Activated CD4-positive, alpha-beta T cell treated with anti-CD3 and anti-CD28 coated beads for 36 hours (primary cell): ENCODE measurements at regions not wholly inside any gene's neighbourhood (a gene's known extent, or its start where the extent isn't known, plus 50 kb on each side); places are given as distances from the start of the nearest gene placed in this dataset.

ENCODE experiments used
- ATAC-seq: fragments of 200-7000 bp; cut with Tn5 transposase; one replicate; pipeline ENCODE4 v1.10.0; 2021; ENCODE audit warnings: mild to moderate bottlenecking, moderate library complexity
- CTCF ChIA-PET: fragments of 350-600 bp; sonication (Branson Sonifier 250); formaldehyde crosslinking; loops from one replicate; lab custom pipeline; 2021; ENCODE audit warnings: antibody characterized with exemption; lab: Charles Lee
- POLR2A ChIA-PET: fragments of 350-600 bp; sonication (Branson Sonifier 250); formaldehyde crosslinking; loops from one replicate; lab custom pipeline; 2021; ENCODE audit warnings: antibody characterized with exemption, inconsistent platforms; lab: Charles Lee
- DNase-seq: peaks from one replicate; pipeline ENCODE4 v3.0.0-alpha.2; 2020
- H3K27ac Mint-ChIP-seq: one replicate; pipeline ENCODE4 v1.8.0; 2021; ENCODE audit warnings: mixed read lengths
- H3K27me3 Mint-ChIP-seq: one replicate; pipeline ENCODE4 v1.8.0; 2021; ENCODE audit warnings: mixed read lengths
- H3K36me3 Mint-ChIP-seq: one replicate; pipeline ENCODE4 v1.8.0; 2021; ENCODE audit warnings: low read depth, mixed read lengths
- H3K4me1 Mint-ChIP-seq: one replicate; pipeline ENCODE4 v1.8.0; 2021; ENCODE audit warnings: mixed read lengths
- H3K4me3 Mint-ChIP-seq: one replicate; pipeline ENCODE4 v1.8.0; 2021; ENCODE audit warnings: mild to moderate bottlenecking, moderate library complexity, mixed read lengths
- H3K9me3 Mint-ChIP-seq: one replicate; pipeline ENCODE4 v1.8.0; 2021; ENCODE audit warnings: low read depth, mixed read lengths
- intact Hi-C, 2 experiments: fragments of 100-400 bp; cut with DNase I in 1 of 2; cut with micrococcal nuclease in 1 of 2; formaldehyde crosslinking; loops; one replicate each; pipeline versions ENCODE4 v1.14.2 to v1.15.1; 2022 to 2024; cut with DNase I, micrococcal nuclease

- Mint-ChIP-seq H3K27me3 (peaks cover 11% of the 10 kb centered on the region), H3K4me3 (no peak overlapping the region), H3K36me3 (no peaks in the 10 kb centered on the region), H3K4me1 (peaks cover 55% of the 10 kb centered on the region), H3K27ac (no peak overlapping the region), H3K9me3 (no peaks in the 10 kb centered on the region)
- DNase-seq (no peak), ATAC-seq (no peak)
- ChIA-PET POLR2A (no interaction called here), CTCF (interaction anchor here (0.6 to 1.7 kb wide), 4 partner anchors 9 to 345 kb away, joined by 3 to 12 read pairs (median 4); no protein-coding TSS in a partner anchor)
- intact Hi-C loops: loop anchor here in 1 of 2 experiments (1.0 kb wide), 1 partner anchor 7 kb away; no protein-coding TSS in a partner anchor
These were observed 267.3 kb downstream of the UACA start for GRCh38 chr15:70495991-70496599.

GRCh38 chr15:70494852-70495571 lies 268.3 kb downstream of the UACA start:
- peaks cover 12% of the 10 kb centered on the region for H3K27me3 Mint-ChIP-seq
- ChIA-PET CTCF (interaction anchor here (0.5 to 0.7 kb wide), 3 partner anchors 17 to 35 kb away, joined by 3 to 4 read pairs (median 3); no protein-coding TSS in a partner anchor), POLR2A (interaction anchor here (0.6 to 0.7 kb wide), 2 partner anchors 10 to 33 kb away, joined by 4 to 9 read pairs; no protein-coding TSS in a partner anchor)
- no peaks in the 10 kb centered on the region for H3K36me3 Mint-ChIP-seq
- DNase-seq (peak; percentile 79), ATAC-seq (peak; percentile 54)
- H3K9me3 Mint-ChIP-seq: no peaks in the 10 kb centered on the region
- no peak overlapping the region for H3K4me3 Mint-ChIP-seq
- intact Hi-C loops: loop anchor here (1.0 to 5.0 kb wide), 3 partner anchors 8 to 193 kb away; no protein-coding TSS in a partner anchor
- peaks cover 63% of the 10 kb centered on the region for H3K4me1 Mint-ChIP-seq
- H3K27ac Mint-ChIP-seq: peak overlapping the region; percentile 68

GRCh38 chr15:70494517-70494851 lies 268.9 kb downstream of the UACA start:
- Mint-ChIP-seq H3K36me3 (no peaks in the 10 kb centered on the region), H3K27me3 (peaks cover 12% of the 10 kb centered on the region), H3K4me3 (no peak overlapping the region), H3K9me3 (no peaks in the 10 kb centered on the region), H3K27ac (peak overlapping the region; percentile 22), H3K4me1 (peaks cover 63% of the 10 kb centered on the region)
- no peak for ATAC-seq
- ChIA-PET CTCF (no interaction called here), POLR2A (no interaction called here)
- no peak for DNase-seq
- intact Hi-C loops: loop anchor here in 1 of 2 experiments (5.0 kb wide), 2 partner anchors 53 to 192 kb away; no protein-coding TSS in a partner anchor

GRCh38 chr15:70493787-70494516 lies 269.4 kb downstream of the UACA start:
- intact Hi-C loops: loop anchor here (1.0 to 5.0 kb wide), 8 partner anchors 10 to 1025 kb away; no protein-coding TSS in a partner anchor
- ChIA-PET POLR2A (no interaction called here), CTCF (no interaction called here)
- Mint-ChIP-seq H3K27ac (peak overlapping the region; percentile 88), H3K36me3 (no peaks in the 10 kb centered on the region), H3K4me3 (no peak overlapping the region), H3K4me1 (peaks cover 63% of the 10 kb centered on the region), H3K9me3 (no peaks in the 10 kb centered on the region), H3K27me3 (peaks cover 14% of the 10 kb centered on the region)
- no peak for ATAC-seq
- peak; percentile 39 for DNase-seq

GRCh38 chr15:70493376-70493775 lies 270.0 kb downstream of the UACA start:
- intact Hi-C loops: loop anchor here (1.0 to 5.0 kb wide), 8 partner anchors 11 to 1025 kb away; no protein-coding TSS in a partner anchor
- no peaks in the 10 kb centered on the region for H3K36me3 Mint-ChIP-seq
- no peaks in the 10 kb centered on the region for H3K9me3 Mint-ChIP-seq
- H3K27ac Mint-ChIP-seq: peak overlapping the region; percentile 88
- ATAC-seq (no peak), DNase-seq (no peak)
- CTCF ChIA-PET: interaction anchor here (1.1 to 2.5 kb wide), 3 partner anchors 16 to 35 kb away, joined by 3 to 8 read pairs (median 6); no protein-coding TSS in a partner anchor
- peaks cover 18% of the 10 kb centered on the region for H3K27me3 Mint-ChIP-seq
- H3K4me3 Mint-ChIP-seq: no peak overlapping the region
- H3K4me1 Mint-ChIP-seq: peaks cover 63% of the 10 kb centered on the region
- POLR2A ChIA-PET: no interaction called here

GRCh38 chr15:70492240-70493177 lies 270.8 kb downstream of the UACA start:
- ATAC-seq: peak; percentile 57
- peaks cover 70% of the 10 kb centered on the region for H3K4me1 Mint-ChIP-seq
- no peaks in the 10 kb centered on the region for H3K9me3 Mint-ChIP-seq
- H3K4me3 Mint-ChIP-seq: peak overlapping the region; percentile 43
- intact Hi-C loops: loop anchor here (1.0 to 5.0 kb wide), 15 partner anchors 12 to 1024 kb away; no protein-coding TSS in a partner anchor
- DNase-seq: peak; percentile 93
- ChIA-PET POLR2A (interaction anchor here (0.8 to 2.0 kb wide), 7 partner anchors 12 to 778 kb away, joined by 3 to 14 read pairs (median 3); no protein-coding TSS in a partner anchor), CTCF (interaction anchor here (0.8 to 2.5 kb wide), 8 partner anchors 12 to 66 kb away, joined by 3 to 8 read pairs (median 4); no protein-coding TSS in a partner anchor)
- H3K27me3 Mint-ChIP-seq: peaks cover 18% of the 10 kb centered on the region
- H3K36me3 Mint-ChIP-seq: no peaks in the 10 kb centered on the region
- H3K27ac Mint-ChIP-seq: peak overlapping the region; percentile 88

GRCh38 chr15:70491641-70492040 lies 271.7 kb downstream of the UACA start:
- Mint-ChIP-seq H3K4me3 (peak overlapping the region; percentile 43), H3K9me3 (no peaks in the 10 kb centered on the region), H3K36me3 (no peaks in the 10 kb centered on the region), H3K27me3 (peaks cover 15% of the 10 kb centered on the region), H3K4me1 (peaks cover 76% of the 10 kb centered on the region), H3K27ac (peak overlapping the region; percentile 78)
- DNase-seq (no peak), ATAC-seq (no peak)
- intact Hi-C loops: loop anchor here (1.0 to 5.0 kb wide), 15 partner anchors 11 to 1023 kb away; no protein-coding TSS in a partner anchor
- CTCF ChIA-PET: interaction anchor here (0.6 to 2.5 kb wide), 7 partner anchors 12 to 408 kb away, joined by 3 to 8 read pairs (median 3); no protein-coding TSS in a partner anchor
- POLR2A ChIA-PET: interaction anchor here (1.0 to 2.0 kb wide), 5 partner anchors 13 to 736 kb away, joined by 3 to 14 read pairs (median 3); no protein-coding TSS in a partner anchor

GRCh38 chr15:70491201-70491621 lies 272.1 kb downstream of the UACA start:
- peaks cover 12% of the 10 kb centered on the region for H3K27me3 Mint-ChIP-seq
- H3K27ac Mint-ChIP-seq: peak overlapping the region; percentile 78
- ChIA-PET CTCF (interaction anchor here (0.6 to 2.5 kb wide), 5 partner anchors 21 to 408 kb away, joined by 3 to 6 read pairs (median 3); no protein-coding TSS in a partner anchor), POLR2A (interaction anchor here (0.7 to 2.0 kb wide), 2 partner anchors 14 to 18 kb away, joined by 3 to 14 read pairs; no protein-coding TSS in a partner anchor)
- H3K4me1 Mint-ChIP-seq: peaks cover 79% of the 10 kb centered on the region
- intact Hi-C loops: loop anchor here (1.0 to 5.0 kb wide), 3 partner anchors 56 to 733 kb away; no protein-coding TSS in a partner anchor
- ATAC-seq (peak; percentile 27), DNase-seq (peak; percentile 61)
- peak overlapping the region; percentile 43 for H3K4me3 Mint-ChIP-seq
- no peaks in the 10 kb centered on the region for H3K9me3 Mint-ChIP-seq
- H3K36me3 Mint-ChIP-seq: no peaks in the 10 kb centered on the region

GRCh38 chr15:70490838-70491155 lies 272.6 kb downstream of the UACA start:
- POLR2A ChIA-PET: interaction anchor here (0.7 to 2.0 kb wide), 2 partner anchors 14 to 19 kb away, joined by 3 to 14 read pairs; no protein-coding TSS in a partner anchor
- Mint-ChIP-seq H3K27ac (no peak overlapping the region), H3K4me3 (no peak overlapping the region), H3K9me3 (no peaks in the 10 kb centered on the region), H3K36me3 (no peaks in the 10 kb centered on the region), H3K27me3 (peaks cover 12% of the 10 kb centered on the region), H3K4me1 (peaks cover 81% of the 10 kb centered on the region)
- CTCF ChIA-PET: interaction anchor here (0.7 to 2.5 kb wide), 4 partner anchors 21 to 376 kb away, joined by 3 to 6 read pairs (median 3); no protein-coding TSS in a partner anchor
- no peak for DNase-seq
- no peak for ATAC-seq
- intact Hi-C loops: loop anchor here (1.0 to 5.0 kb wide), 3 partner anchors 57 to 732 kb away; no protein-coding TSS in a partner anchor
